ENCODE measurements at regions not wholly inside any gene's neighbourhood (a gene's known extent, or its start where the extent isn't known, plus 50 kb on each side); places are given as distances from the start of the nearest gene placed in this dataset.
"Not testable (repeated sequence)": the region's sequence is repeated elsewhere in the genome, so short reads cannot be mapped to it uniquely, and the experiment has no call there.

DNA sequence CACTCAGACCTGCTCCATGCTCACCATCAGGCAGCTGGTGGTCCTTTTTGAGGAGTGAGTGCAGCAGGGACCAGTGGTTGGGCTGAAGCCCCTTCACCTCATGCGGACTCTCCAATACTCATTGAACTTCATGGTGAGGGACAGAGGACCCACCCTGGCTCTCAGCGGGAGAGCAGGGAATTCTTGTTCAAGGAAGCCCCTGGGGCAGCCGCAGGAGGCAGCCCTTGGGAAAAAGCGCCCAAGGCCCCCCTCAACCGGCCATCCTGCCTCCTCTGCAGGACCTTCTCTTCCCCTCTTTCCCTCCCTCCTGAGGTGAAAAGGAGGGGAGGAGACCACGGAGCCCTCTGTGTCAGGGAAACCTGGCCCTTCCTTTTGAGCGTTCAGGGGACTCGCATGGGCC lies 4510.9 kb upstream of the OR11H1 start:
- H3K27ac Mint-ChIP-seq; H3K4me1 Mint-ChIP-seq; H3K36me3 Mint-ChIP-seq (ENCODE audit: low read depth); H3K9me3 Mint-ChIP-seq; H3K27me3 Mint-ChIP-seq; H3K4me3 Mint-ChIP-seq: not testable (repeated sequence)
- peak; percentile 17 for ATAC-seq (replicated peaks)

DNA sequence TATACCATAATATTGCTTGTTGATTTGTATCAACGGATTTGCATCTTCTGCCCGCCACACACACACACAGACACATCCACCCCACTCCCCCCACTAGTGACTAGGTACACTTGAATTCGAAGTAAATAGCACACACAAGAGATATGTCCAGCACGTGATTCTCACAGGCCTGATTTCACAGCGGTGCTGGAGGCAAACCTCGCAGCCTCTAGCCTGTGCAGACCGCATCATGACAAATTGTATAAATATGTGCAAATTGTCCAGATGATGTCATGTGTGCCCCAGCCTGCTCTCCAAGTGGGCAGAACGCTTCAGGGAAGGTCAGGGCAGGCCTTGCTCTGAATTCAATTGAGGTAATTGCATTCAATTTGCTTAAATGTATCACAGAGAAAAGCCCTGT lies 4507.5 kb upstream of the OR11H1 start:
- H3K9me3 Mint-ChIP-seq; H3K4me1 Mint-ChIP-seq; H3K4me3 Mint-ChIP-seq; H3K36me3 Mint-ChIP-seq (ENCODE audit: low read depth); H3K27ac Mint-ChIP-seq; H3K27me3 Mint-ChIP-seq: not testable (repeated sequence)
- peak; percentile 17 for ATAC-seq (replicated peaks)

DNA sequence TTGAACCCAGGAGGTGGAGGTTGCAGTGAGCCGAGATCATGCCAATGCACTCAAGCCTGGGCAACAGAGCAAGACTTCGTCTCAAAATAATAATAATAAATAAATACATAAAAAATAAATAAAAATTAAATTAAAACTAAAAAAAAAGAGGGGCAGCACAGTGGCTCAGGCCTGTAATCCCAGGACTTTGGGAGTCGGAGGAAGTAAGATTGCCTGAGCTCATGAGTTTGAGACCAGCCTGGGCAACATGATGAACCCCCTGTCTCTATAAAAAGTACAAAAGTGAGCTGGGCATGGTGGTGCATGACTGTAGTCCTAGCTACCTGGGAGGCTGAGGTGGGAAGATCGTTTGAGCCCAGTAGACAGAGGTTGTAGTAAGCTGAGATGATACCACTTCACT lies 4501.5 kb upstream of the OR11H1 start:
- not testable (repeated sequence) for H3K27ac Mint-ChIP-seq; H3K36me3 Mint-ChIP-seq (ENCODE audit: low read depth); H3K4me1 Mint-ChIP-seq; H3K27me3 Mint-ChIP-seq; ATAC-seq (replicated peaks); H3K4me3 Mint-ChIP-seq
- peaks cover 31% of the 10 kb centered on the region for H3K9me3 Mint-ChIP-seq

DNA sequence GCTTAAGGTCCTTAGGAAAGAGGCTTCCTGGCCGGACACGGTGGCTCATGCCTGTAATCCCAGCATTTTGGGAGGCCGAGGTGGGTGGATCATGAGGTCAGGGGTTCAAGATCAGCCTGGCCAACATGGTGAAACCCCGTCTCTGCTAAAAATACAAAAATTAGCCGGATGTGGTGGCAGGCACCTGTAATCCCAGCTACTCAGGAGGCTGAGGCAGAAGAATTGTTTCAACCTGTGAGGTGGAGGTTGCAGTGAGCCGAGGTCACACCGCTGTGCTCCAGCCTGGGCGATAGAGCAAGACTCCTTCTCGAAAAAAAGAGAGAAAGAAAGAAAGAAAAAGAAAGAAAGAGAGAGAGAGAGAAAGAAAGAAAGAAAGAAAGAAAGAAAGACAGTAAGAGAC lies 4500.9 kb upstream of the OR11H1 start:
- not testable (repeated sequence) for H3K4me3 Mint-ChIP-seq; H3K27ac Mint-ChIP-seq; H3K36me3 Mint-ChIP-seq (ENCODE audit: low read depth); H3K4me1 Mint-ChIP-seq; ATAC-seq (replicated peaks); H3K27me3 Mint-ChIP-seq
- peaks cover 35% of the 10 kb centered on the region for H3K9me3 Mint-ChIP-seq

DNA sequence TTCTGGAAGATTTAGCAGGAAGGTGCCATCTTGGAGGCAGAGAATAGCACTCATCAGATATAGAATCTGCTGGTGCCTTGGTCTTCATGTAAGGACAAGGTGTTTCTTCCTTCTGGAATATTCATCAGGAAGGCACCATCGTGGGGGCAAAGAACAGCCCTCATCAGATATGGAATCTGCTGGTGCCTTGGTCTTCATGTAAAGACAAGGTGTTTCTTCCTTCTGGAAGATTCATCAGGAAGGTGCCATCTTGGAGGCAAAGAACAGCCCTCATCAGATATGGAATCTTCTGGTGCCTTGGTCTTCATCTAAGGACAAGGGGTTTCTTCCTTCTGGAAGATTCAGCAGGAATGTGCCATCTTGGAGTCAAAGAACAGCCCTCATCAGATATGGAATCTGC lies 4500.5 kb upstream of the OR11H1 start:
- not testable (repeated sequence) for H3K27ac Mint-ChIP-seq; H3K4me1 Mint-ChIP-seq; H3K4me3 Mint-ChIP-seq; ATAC-seq (replicated peaks); H3K36me3 Mint-ChIP-seq (ENCODE audit: low read depth); H3K27me3 Mint-ChIP-seq
- H3K9me3 Mint-ChIP-seq = peaks cover 36% of the 10 kb centered on the region

DNA sequence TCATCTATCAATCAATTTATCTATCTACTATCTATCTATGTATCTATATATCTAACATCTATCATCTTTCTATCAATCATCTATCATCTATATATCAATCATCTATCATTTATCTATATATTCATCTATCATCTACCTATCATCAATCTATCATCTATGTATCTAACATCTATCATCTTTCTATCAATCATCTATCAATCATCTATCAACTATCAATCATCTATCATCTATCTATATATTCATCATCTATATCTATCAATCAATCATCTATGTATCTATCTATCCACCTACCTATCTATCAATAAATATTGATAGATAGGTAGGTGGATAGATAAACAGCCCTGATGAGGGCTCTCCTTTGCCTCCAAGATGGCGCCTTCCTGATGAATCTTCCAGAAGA lies 4499.8 kb upstream of the OR11H1 start:
- peaks cover 32% of the 10 kb centered on the region for H3K9me3 Mint-ChIP-seq
- ATAC-seq (replicated peaks); H3K27ac Mint-ChIP-seq; H3K4me1 Mint-ChIP-seq; H3K36me3 Mint-ChIP-seq (ENCODE audit: low read depth); H3K4me3 Mint-ChIP-seq; H3K27me3 Mint-ChIP-seq: not testable (repeated sequence)

DNA sequence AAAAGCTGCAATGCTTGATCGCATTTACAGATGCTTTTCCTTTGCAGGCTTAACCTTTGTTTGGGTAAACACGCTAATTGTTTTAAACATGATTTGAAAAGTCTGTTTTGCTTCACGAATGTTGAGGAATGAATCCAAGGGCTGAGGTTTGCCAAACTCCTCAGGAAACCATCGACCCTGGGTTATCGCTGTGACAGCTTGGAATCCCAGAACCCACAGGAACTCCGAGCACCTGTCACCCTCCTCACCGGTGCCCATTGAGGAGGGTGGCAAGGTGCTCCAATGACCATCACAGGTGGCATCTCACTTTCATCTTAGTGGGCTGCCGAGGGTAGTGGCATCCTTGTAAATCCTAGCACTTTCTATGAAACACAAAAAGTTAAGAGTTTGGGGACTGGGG lies 4498.5 kb upstream of the OR11H1 start:
- H3K36me3 Mint-ChIP-seq (ENCODE audit: low read depth); H3K4me1 Mint-ChIP-seq; ATAC-seq (replicated peaks); H3K27ac Mint-ChIP-seq; H3K27me3 Mint-ChIP-seq; H3K4me3 Mint-ChIP-seq: not testable (repeated sequence)
- H3K9me3 Mint-ChIP-seq = peaks cover 30% of the 10 kb centered on the region

DNA sequence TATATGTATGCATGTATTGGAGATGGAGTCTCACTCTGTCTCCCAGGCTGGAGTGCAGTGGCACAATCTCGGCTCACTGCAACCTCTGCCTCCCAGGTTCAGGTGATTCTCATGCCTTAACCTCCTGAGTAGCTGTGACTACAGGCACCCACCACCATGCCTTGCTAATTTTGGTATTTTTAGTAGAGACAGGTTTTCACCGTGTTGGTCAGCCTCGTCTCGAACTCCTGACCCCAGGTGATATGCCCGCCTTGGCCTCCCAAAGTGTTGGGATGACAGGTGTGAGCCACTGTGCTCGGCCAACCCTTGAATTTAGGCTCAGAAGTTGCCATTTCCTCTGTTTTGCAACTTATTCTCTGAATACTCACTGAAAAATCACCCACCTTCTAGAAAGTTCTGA lies 4498.0 kb upstream of the OR11H1 start:
- peaks cover 34% of the 10 kb centered on the region for H3K9me3 Mint-ChIP-seq
- H3K4me1 Mint-ChIP-seq; H3K27ac Mint-ChIP-seq; H3K4me3 Mint-ChIP-seq; H3K36me3 Mint-ChIP-seq (ENCODE audit: low read depth); ATAC-seq (replicated peaks); H3K27me3 Mint-ChIP-seq: not testable (repeated sequence)

DNA sequence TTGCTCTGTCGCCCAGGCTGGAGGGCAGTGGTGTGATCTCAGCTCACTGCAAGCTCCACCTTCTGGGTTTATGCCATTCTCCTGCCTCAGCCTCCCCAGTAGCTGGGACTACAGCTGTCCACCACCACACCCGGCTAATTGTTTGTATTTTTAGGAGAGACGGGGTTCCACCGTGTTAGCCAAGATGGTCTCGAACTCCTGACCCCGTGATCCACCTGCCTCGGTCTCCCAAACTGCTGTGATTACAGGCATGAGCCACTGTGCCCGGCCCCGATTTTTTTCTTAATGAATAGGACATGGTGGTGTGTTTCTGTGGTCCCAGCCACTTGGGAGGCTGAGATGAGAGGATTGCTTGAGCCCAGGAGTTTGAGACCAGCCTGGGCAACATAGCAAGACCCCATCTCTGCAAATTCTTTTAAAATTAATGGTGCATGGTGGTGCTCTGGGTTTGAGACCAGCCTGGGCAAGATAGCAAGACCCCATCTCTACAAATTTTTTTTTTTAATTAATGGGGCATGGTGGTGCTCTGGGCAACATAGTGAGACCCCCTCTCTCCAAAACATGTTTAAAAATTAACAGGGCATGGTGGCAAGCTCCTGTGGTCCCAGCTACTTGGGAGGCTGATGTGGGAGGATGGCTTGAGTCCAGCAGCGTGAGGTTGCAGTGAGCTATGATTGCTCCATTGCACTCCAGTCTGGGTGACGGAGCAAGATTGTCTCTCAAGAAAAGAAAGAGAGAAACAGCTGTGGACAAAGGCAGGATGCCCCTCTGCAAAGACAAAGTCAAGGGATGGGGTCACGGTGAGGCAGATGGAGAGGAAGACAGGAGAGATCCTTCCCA lies 4497.2 kb upstream of the OR11H1 start:
- H3K4me3 Mint-ChIP-seq; ATAC-seq (replicated peaks); H3K27ac Mint-ChIP-seq; H3K27me3 Mint-ChIP-seq; H3K4me1 Mint-ChIP-seq; H3K36me3 Mint-ChIP-seq (ENCODE audit: low read depth): not testable (repeated sequence)
- peaks cover 38% of the 10 kb centered on the region for H3K9me3 Mint-ChIP-seq

DNA sequence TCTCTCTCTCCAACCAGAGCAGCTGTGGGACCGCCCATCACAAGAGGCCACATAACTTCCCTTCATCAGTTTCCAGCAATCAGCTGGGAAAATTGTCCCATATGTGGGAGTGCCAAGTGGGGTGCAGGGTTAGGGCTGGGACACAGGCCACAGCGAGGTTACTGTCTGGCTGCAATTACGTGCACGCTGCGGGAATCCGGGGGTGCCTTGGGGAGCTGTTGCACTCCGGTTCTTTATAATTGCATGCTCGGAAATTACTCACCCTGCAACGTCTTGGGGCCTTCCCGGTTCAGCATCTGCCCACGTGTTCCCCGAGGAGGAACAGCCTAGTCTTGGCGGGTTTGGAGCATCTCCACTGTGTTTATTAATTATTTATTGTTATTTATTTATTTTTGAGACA lies 4495.9 kb upstream of the OR11H1 start:
- not testable (repeated sequence) for H3K27ac Mint-ChIP-seq; ATAC-seq (replicated peaks); H3K4me1 Mint-ChIP-seq; H3K36me3 Mint-ChIP-seq (ENCODE audit: low read depth); H3K27me3 Mint-ChIP-seq; H3K4me3 Mint-ChIP-seq
- H3K9me3 Mint-ChIP-seq = peaks cover 44% of the 10 kb centered on the region

DNA sequence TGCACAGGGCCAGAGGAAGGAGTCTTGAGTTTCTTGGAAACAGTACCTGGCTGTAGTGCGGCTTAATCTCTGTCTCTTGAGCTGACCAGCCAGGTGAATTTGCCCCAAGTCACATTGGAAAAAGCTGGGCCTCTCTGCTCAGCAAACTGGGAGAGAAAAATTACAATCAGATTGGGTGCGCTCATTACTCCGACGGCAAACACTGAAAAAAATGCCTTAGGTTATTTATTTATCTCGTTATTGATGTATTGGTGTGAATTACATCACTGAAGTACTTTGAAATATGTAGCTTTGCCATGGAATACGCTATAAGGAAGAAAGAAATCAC lies 4493.4 kb upstream of the OR11H1 start:
- not testable (repeated sequence) for H3K27me3 Mint-ChIP-seq; ATAC-seq (replicated peaks); H3K36me3 Mint-ChIP-seq (ENCODE audit: low read depth); H3K4me3 Mint-ChIP-seq; H3K4me1 Mint-ChIP-seq; H3K27ac Mint-ChIP-seq
- peaks cover 44% of the 10 kb centered on the region for H3K9me3 Mint-ChIP-seq

DNA sequence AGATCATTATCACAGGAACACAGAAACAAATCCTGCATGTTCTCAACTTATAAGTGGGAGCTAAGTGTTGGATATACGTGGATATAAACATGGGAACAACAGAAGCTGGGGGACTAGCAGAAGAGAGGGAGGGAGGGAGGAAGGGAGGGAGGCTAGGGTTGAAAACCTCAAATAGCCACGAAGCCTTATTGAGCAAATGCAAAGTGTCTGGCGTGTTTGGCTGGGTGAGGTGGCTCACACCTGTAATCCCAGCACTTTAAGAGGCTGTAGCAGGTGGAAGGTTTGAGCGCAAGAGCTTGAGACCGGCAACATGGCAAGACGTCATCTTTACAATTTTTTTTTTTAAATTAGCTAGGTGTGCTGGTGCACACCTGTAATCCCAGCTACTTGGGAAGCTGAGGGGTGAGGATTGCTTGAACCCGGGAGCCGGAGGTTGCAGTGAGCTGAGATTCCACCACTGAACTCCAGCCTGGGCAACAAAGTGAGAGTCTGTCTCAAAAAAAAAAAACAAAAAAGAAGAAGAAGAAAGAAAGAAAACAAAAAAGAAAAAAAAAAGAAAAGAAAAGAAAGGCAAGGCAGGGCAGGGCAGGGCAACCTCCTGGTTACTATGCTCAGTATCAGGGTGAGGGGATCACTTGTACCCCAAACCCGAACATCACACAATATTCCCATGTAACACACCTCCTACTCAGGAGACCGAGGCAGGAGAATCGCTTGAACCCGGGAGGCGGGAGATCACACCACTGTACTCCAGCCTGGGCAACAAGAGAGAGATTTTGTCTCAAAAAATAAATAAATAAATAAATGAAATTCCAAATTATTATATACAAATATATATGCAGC lies 4492.7 kb upstream of the OR11H1 start:
- H3K9me3 Mint-ChIP-seq = peaks cover 44% of the 10 kb centered on the region
- H3K4me3 Mint-ChIP-seq; H3K36me3 Mint-ChIP-seq (ENCODE audit: low read depth); ATAC-seq (replicated peaks); H3K4me1 Mint-ChIP-seq; H3K27ac Mint-ChIP-seq; H3K27me3 Mint-ChIP-seq: not testable (repeated sequence)

DNA sequence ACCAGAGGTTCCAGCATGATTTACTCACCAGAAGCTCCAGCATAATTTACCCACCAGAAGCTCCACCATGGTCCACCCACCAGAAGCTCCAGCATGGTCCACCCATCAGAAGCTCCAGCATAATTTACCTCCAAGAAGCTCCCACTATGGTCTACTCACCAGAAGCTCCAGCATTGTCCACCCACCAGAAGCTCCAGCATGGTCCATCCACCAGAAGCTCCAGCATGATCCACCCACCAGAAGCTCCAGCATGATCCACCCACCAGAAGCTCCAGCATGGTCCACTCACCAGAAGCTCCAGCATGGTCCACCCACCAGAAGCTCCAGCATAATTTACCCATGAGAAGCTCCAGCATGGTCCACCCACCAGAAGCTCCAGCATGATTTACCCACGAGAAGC lies 4490.7 kb upstream of the OR11H1 start:
- not testable (repeated sequence) for H3K4me3 Mint-ChIP-seq; ATAC-seq (replicated peaks); H3K36me3 Mint-ChIP-seq (ENCODE audit: low read depth); H3K4me1 Mint-ChIP-seq; H3K27ac Mint-ChIP-seq; H3K27me3 Mint-ChIP-seq
- peaks cover 49% of the 10 kb centered on the region for H3K9me3 Mint-ChIP-seq

DNA sequence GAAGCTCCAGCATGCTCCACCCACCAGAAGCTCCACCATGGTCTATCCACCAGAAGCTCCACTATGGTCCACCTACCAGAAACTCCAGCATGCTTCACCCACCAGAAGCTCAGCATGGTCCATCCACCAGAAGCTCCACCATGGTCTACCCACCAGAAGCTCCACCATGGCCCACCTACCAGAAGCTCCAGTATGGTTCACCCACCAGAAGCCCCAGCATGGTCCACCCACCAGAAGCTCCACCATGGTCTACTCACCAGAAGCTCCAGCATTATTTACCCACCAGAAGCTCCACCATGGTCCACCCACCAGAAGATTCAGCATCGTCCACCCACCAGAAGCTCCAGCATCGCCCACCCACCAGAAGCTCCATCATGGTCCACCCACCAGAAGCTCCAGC lies 4490.2 kb upstream of the OR11H1 start:
- not testable (repeated sequence) for H3K36me3 Mint-ChIP-seq (ENCODE audit: low read depth); ATAC-seq (replicated peaks); H3K27ac Mint-ChIP-seq; H3K27me3 Mint-ChIP-seq; H3K4me1 Mint-ChIP-seq; H3K4me3 Mint-ChIP-seq
- H3K9me3 Mint-ChIP-seq = peaks cover 50% of the 10 kb centered on the region

DNA sequence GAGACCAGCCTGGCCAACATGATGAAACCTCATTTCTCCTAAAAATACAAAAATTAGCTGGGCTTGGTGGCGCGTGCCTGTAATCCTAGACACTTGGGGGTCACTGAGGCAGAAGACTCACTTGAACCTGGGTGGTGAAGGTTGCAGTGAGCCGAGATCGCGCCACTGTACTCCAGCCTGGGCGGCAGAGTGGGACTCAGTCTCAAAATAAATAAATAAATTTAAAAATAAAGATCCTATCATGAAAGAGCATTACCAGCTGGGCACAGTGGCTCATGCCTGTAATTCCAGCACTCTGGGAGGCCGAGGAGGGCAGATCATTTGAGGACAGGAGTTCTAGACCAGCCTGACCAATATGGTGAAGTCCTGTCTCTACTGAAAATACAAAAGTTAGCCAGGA lies 4489.2 kb upstream of the OR11H1 start:
- not testable (repeated sequence) for H3K4me1 Mint-ChIP-seq; H3K27ac Mint-ChIP-seq; H3K27me3 Mint-ChIP-seq; H3K4me3 Mint-ChIP-seq; ATAC-seq (replicated peaks); H3K36me3 Mint-ChIP-seq (ENCODE audit: low read depth)
- peaks cover 55% of the 10 kb centered on the region for H3K9me3 Mint-ChIP-seq
